GM18868 (cell line): ENCODE measurements at regions not wholly inside any gene's neighbourhood (a gene's known extent, or its start where the extent isn't known, plus 50 kb on each side); places are given as distances from the start of the nearest gene placed in this dataset.

Source experiments
- ATAC-seq: cut with Tn5 transposase; IDR thresholded peaks from one replicate; pipeline ENCODE4 v1.9.1; 2021; ENCODE audit warnings: mild to moderate bottlenecking, moderate library complexity; ENCODE audit not compliant: unreplicated experiment

- no peak for ATAC-seq
Observed at GRCh38 chr3:87045473-87045872, 54.5 kb upstream of the VGLL3 start.

GRCh38 chr3:87044846-87045245 is 53.9 kb upstream of the VGLL3 start:
- ATAC-seq, result no peak

DNA sequence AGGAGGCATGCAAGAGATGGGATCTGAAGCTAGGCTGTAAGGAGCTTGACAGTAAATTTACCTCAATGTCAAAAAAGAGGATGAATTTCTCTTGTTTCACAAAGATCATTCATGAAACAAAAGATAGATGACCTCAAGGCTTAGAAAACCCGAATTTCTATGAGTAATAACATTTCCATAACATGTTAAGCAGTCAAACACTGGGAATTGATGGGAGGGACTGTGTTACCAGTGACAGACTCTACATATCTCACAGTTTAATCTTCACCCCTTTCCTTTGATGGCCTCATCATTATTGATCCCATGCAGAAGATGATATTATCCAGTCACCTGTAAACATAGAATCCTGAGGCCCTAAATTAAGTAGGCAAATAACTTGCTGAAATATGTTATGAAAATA is 53.5 kb upstream of the VGLL3 start:
- ATAC-seq, result no peak

DNA sequence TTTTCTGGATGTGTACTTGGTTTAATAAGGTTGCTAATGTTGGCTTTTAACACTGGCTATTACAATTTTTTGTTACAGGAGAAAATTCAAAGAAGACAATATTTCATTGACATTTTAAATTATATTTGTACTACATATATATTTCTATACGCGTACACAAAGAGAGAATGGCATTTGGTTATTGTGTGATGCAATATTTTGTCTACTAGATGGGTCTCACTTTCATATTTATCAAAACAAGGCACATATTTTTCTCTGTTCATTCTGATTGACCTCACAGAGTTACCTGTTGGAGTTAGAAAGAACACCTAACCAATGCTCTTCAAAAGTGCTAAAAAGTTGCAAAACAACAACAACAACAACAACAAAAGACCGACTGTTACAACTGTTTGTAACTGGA is 50.2 kb upstream of the VGLL3 start:
- ATAC-seq, result no peak
